GM23338 (cell line): ENCODE measurements at regions not wholly inside any gene's neighbourhood (a gene's known extent, or its start where the extent isn't known, plus 50 kb on each side); places are given as distances from the start of the nearest gene placed in this dataset.

Experiments used
- CREB1 ChIP-seq: fragments of 250-450 bp; sonication (Bioruptor Pico); IDR thresholded peaks from 2 replicates; pipeline ENCODE4 v1.5.0; 2020; ENCODE audit warnings: low read depth, mild to moderate bottlenecking, moderate library complexity
- CTCF ChIP-seq, 2 experiments: fragments of 200-600 bp in 1 of 2; sonication (generic) in 1 of 2; conservative IDR thresholded peaks; 2 replicates each; pipeline versions ENCODE4 v1.5.1 to v1.6.1; 2016 to 2017; ENCODE audit warnings: antibody characterized with exemption in 2 of 2, low read depth in 2 of 2, mild to moderate bottlenecking in 2 of 2, moderate library complexity in 1 of 2
- ETS1 ChIP-seq: IDR thresholded peaks from 2 replicates; pipeline ENCODE4 v1.6.1; 2016; ENCODE audit warnings: antibody characterized with exemption
- EZH2 ChIP-seq: fragments of 200-600 bp; sonication (generic); IDR thresholded peaks from one replicate; pipeline ENCODE4 v1.8.0; 2017; ENCODE audit warnings: antibody characterized with exemption, mild to moderate bottlenecking, low read depth; ENCODE audit not compliant: unreplicated experiment
- EZH2phosphoT487 ChIP-seq: fragments of 200-600 bp; sonication (generic); IDR thresholded peaks from one replicate; pipeline ENCODE4 v1.8.1; 2018; ENCODE audit warnings: antibody characterized with exemption; ENCODE audit not compliant: unreplicated experiment
- JUNB ChIP-seq: IDR thresholded peaks from one replicate; pipeline ENCODE4 v1.6.1; 2016; ENCODE audit warnings: antibody characterized with exemption; ENCODE audit not compliant: unreplicated experiment
- NANOG ChIP-seq: IDR thresholded peaks from 2 replicates; pipeline ENCODE4 v1.6.1; 2016; ENCODE audit warnings: antibody characterized with exemption, borderline replicate concordance
- POLR2AphosphoS5 ChIP-seq: IDR thresholded peaks from 2 replicates; pipeline ENCODE4 v1.6.1; 2016; ENCODE audit warnings: antibody characterized with exemption, low read depth
- REST ChIP-seq: IDR thresholded peaks from one replicate; pipeline ENCODE4 v1.6.1; 2018; ENCODE audit warnings: antibody characterized with exemption; ENCODE audit not compliant: unreplicated experiment
- STAT1 ChIP-seq: IDR thresholded peaks from one replicate; pipeline ENCODE4 v1.6.1; 2016; ENCODE audit warnings: antibody characterized with exemption; ENCODE audit not compliant: unreplicated experiment
- ZNF114 ChIP-seq: fragments of 250-450 bp; sonication (Bioruptor Pico); IDR thresholded peaks from 2 replicates; pipeline ENCODE4 v1.5.0; 2020; ENCODE audit warnings: mild to moderate bottlenecking, moderate library complexity
- ZNF331 ChIP-seq: fragments of 250-450 bp; sonication (Bioruptor Pico); IDR thresholded peaks from 2 replicates; pipeline ENCODE4 v1.5.0; 2020; ENCODE audit warnings: low read depth, mild to moderate bottlenecking, moderate library complexity

- no peak for TF ChIP-seq CREB1 (CRISPR knock-in tag)
- TF ChIP-seq EZH2phosphoT487: no peak
- no peak for TF ChIP-seq CTCF (conservative IDR thresholded peaks at IDR 0.05; ENCODE audit: low read depth in 2 of 2)
- TF ChIP-seq JUNB: no peak
- no peak for TF ChIP-seq POLR2AphosphoS5
- no peak for TF ChIP-seq EZH2
- TF ChIP-seq STAT1: no peak
- no peak for TF ChIP-seq REST
- TF ChIP-seq ZNF331: no peak
- TF ChIP-seq NANOG: no peak
- no peak for TF ChIP-seq ZNF114 (CRISPR knock-in tag)
- TF ChIP-seq ETS1: no peak
Observed at GRCh38 chr15:88974392-88974791, 61.2 kb upstream of the MFGE8 start.
